SKM-1 (cell line): ENCODE measurements at regions not wholly inside any gene's neighbourhood (a gene's known extent, or its start where the extent isn't known, plus 50 kb on each side); places are given as distances from the start of the nearest gene placed in this dataset.

Experiments
- DNase-seq: peaks from one replicate; lab custom pipeline; 2025; ENCODE audit not compliant: unreplicated experiment; lab: John Stamatoyannopoulos, UW

DNA sequence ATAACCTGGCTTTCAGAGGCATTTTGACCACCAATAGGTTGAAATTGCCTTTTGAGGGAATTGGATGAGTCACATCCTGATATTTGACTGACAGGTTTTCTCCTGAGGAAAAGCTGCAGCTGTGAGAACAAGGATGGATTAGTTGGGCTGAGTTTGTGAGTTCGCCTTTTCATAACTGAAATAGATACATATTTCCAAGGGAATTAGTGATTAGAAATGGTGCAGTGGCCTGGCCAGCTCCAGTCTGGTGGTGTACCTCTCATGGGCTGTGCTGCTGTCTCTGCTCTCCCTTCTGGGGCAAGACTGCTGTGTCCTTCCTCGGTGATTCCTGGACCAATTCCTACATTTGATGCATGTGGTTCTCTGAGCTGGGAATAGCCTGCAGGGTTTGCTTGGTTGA lies 341.3 kb downstream of the TSN start:
- DNase-seq: no peak

DNA sequence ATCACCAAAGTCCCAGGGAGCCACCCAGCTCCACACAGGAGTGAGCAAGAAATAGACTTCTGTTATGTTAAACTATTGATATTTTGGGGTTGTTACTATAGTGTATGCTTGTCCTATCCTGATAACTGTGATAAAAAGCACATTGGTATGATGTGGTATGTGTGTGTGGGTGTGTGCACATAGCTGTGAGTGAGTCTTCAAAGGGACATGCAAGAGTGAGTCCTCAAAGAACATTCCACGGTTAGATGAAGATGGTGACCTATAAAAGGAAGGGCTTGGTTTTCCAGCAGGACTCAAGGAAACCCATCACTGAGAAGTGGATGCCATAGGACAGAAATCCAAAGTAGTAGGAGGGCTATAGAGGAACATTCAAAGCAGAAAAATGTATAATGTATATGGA lies 342.9 kb downstream of the TSN start:
- DNase-seq: no peak

DNA sequence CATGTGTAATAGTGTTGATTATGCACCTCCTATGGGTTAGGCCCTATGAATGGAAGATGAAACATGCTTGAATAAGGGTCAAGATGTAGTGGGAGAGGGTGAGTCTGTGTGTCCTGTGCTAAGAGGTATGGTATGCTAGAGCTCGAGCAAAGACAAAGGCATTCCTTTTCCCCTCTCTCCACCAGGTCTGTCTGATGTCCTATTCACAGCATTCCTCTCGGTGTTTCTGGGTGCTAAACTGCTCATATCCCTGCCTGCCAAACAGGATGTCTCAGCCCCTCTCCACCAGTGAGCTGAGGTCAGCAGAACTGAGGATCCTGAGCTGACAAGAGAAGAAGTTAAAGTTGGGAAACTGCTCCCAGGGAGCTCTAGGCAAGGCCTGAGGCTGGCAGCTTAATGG lies 344.9 kb downstream of the TSN start:
- no peak for DNase-seq

- no peak for DNase-seq
These were observed 345.3 kb downstream of the TSN start for GRCh38 chr2:122100756-122101155.

DNA sequence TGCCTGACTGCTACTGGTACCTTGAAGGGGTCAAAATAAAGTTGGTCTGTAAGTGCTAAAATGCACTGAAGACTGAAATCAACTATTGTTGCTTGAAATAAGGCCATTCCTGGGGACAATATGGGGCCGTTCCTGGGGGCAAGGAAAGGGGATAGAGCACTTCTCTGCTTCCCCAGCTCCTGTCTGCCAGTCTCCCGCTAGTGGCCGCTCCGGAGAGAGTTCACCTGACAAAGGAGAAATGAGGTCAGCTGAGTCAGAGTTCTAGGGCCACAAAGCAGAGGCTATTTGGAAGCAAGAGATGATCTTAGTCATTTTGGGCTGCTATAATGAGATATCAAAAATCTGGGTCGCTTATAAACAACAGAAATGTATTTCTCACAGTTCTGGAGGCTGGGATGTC lies 345.9 kb downstream of the TSN start:
- DNase-seq: no peak

- no peak for DNase-seq
These were observed 349.9 kb downstream of the TSN start for GRCh38 chr2:122105171-122105876.

DNA sequence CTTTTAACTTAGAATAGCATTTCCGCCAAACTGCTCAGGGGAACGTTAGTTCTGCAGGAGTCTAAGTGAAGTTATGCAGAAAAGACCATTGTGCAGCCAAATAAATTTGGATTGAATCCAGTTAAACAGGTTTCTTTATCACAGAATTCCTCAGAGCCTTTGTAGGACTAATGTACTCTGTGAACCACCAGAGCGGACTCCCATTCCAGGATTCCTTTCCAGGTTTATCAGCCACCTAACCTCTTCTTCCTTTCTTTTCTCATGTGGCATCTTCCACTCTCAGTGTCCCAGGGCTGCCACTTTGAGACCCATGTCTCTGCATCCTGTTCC lies 350.4 kb downstream of the TSN start:
- DNase-seq: no peak

DNA sequence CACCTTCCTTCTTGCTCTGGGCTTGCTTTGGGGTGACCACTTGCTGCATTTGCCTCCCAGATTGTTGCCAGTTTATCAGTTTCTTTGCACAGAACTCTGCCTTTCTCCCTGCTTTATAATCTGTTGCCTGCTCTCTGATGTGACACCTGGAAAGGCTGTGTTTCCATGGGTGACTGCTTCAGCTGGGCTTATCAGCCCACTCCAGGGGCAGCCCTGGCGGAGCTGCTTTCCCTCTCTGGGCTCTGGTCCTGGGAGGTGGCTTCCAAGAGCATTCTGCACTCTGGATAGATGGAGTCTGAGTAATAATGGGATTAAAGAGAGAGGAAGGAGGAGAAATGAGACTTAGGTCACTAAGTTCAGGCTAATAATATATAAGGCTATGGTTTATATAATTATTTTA lies 352.7 kb downstream of the TSN start:
- no peak for DNase-seq

- no peak for DNase-seq
These were observed 357.0 kb downstream of the TSN start for GRCh38 chr2:122112216-122113005.

DNA sequence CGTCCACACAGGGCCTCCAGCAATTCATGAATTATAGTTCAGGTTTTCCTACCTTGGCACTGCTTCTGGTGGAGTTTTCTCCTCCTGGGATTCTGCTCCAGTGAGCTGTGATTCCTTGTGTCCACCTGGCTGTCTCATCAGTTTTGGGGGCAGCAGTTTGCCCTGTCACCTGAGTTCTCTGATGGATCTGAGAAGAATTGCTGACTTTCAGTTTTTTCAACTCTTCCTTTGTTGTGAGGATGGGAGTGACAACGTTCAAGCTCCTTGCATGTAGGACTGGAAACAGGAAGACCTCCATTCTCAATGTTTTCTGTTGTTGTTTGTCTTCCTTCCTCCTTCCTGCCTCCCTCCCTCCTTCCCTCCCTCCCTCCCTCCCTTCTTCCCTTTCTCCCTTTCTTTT lies 359.0 kb downstream of the TSN start:
- no peak for DNase-seq

DNA sequence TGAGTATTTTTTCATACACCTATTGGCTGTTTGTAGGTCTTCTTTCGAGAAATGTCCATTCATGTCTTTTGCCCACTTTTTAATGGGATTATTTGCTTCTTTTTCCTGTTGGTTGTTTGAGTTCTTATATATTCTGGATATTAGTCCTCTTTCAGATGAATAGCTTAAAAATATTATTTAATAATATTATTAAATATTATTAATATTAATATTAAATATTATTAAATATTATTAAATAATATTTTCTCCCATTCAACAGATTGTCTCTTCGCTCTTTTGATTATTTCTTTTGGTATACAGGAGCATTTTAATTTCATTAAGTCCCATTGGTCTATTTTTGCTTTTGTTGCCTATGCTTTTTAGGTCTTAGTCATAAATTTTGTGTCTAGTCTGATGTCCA lies 361.9 kb downstream of the TSN start:
- no peak for DNase-seq

GRCh38 chr2:122129399-122129798 lies 373.9 kb downstream of the TSN start:
- DNase-seq: no peak

DNA sequence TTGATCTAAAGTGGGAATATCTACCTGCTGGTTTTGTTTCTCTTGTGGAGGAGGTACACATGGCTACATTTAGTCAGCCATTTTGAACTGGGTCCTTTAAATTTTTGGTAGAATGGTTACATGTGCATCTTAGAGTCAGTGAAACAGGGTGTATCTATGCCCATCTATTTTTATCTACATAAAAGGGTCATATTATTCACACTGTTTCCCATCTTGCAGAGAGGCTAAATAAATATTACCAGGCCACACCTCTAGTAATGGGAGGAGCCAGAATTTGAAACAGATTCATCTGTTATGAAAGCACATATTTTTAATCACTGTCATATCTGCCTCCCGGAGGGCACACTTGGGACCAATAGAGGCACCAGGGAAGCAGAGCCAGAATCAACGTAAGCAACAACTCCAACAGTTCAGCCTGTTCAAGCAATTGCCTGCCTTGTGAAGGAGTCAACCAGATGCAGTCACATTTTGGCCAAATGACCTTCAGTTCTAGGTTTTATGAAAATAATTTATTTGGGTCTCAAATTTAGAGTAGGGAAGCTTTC lies 376.8 kb downstream of the TSN start:
- no peak for DNase-seq

DNA sequence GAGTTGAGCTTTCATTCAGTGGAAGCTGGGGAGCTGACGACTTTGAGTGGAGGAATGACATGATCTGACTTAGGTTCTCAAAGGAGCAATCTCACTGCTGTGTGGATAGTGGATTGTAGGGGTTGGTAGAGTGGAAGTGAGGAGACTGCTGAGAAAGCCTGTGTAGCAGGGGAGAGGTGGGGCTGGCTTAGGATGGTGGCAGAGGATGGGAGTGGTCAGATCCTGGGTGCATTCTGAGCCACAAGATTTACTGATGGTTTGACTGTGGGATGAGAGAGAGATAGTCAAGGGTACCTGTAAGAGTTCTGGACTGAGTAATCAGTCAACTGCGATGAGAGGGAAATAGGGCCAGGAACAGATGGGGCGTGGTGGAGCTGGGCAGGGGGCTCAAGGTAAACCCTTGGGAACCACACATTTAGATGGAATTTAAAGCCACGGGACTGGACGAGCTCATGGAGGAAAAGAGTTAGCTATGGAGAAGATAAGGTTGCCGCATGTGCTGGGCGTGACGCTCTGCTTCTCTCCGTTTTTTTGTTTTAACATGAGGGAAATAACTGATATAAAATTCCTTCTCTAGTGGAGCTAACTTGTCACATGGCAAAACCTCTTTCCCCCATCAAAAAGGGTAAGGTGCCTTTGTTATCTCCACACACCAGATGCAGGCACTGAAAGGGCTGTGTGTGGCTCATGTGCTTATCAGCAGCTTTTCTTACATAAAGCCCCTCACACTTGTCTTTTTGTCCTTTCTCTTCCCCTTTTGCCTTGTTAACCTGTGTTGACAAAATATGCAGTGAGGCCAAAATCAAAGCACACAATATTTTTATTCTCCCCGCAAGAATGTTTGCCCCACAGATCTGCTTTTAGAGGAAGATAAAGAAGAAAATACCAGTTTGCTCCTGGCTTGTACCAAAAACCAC lies 379.8 kb downstream of the TSN start:
- DNase-seq: no peak

- no peak for DNase-seq
These were observed 380.6 kb downstream of the TSN start for GRCh38 chr2:122136056-122136455.

DNA sequence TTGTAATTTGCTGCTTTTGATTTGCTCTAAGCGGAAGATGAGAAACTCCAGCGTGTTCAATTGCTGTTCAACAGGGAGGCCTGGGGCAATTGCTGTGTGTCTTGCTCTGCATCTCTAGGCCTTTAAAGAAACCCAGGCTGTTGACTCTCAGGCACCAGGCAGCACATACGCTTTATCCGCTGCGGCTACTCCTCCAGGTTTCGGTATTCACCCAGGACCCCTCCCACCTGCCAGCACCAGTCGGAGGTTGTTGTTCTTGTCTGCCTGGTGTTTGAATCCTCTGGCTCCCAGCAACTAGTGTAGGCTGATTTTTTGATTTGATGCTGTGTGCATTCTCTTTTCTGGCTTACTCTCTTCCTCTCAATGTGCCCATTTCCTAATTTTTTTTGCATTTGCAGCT lies 383.1 kb downstream of the TSN start:
- DNase-seq: no peak

DNA sequence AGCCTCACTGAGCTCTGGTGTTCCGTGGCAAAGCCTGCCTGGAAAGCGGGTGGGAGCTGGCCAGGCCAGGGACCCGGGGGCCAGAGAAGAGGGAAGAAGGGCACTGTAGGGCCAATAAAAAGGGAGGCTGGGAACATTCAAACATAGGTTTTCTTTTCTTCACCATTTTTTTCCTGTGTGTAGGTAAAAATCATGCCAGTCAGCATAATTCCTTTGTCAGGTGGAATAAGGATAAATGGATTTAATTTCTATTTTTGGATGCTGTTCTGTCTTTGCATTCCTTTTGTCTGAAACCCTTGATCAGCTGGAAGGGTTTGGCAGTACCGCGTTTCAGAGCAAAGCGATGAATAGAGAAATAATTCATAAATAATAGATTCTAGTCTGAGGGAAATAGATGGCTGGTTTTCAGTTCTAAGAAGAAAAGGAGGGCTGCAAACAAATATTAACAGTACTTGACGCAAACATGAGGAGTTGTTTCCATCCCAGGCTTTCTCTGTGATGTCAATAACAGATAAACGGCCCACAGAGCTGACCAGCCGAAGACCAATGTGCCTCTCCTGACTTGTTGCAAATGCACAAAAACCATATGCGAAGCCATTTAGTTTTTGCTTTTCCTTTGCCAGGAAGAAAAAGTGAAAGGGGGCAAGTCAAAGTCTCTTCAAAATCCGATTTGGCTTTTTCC lies 384.4 kb downstream of the TSN start:
- DNase-seq: no peak

DNA sequence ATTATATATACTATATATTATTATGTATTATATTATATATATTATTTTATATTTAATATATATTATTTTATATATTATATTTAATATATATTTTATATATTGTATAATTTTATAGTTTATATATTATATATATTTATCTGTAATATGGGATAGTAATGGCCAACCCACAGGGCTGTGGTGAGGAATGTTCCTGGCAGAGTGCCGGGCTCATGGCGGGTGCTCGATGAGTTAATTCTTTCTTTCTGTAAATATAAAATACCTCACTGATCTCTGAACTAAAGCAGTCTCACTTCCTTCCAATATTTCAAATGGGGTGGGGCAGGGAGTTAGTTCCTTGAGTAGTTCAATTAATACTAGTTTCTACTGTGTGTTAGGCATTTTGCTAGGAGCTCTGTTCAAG lies 389.4 kb downstream of the TSN start:
- DNase-seq: no peak

- DNase-seq: no peak
These were observed 390.4 kb downstream of the TSN start for GRCh38 chr2:122145856-122146255.

- no peak for DNase-seq
These were observed 392.8 kb downstream of the TSN start for GRCh38 chr2:122148128-122148767.
